ENCODE measurements at regions not wholly inside any gene's neighbourhood (a gene's known extent, or its start where the extent isn't known, plus 50 kb on each side); places are given as distances from the start of the nearest gene placed in this dataset.

DNA sequence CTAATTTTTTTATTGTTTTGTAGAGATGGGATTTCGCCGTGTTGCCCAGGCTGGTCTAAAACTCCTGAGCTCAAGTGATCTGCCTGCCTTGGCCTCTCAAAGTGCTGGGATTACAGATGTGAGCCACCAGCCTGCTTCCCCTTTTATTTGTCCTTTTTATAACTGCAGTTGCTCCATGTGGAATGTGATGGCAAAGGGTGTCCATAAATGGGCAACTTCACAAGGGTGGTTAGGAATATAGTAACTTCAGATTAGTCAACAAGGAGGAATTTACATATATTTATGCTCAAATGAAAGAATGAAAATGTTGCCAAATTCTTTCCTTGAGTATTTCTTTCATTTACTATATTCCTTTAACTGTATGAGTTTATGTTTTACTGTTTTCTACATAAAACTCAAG, 182.9 kb downstream of the BACH1 start:
- no peak overlapping the region for H3K9ac ChIP-seq (ENCODE audit: low read depth in 2 of 2, low read length in 2 of 2)
- intact Hi-C loops (cut with DNase I), result no loop called here
- H3K36me3 ChIP-seq, result no peaks in the 10 kb centered on the region
- H3K27me3 ChIP-seq, result no peaks in the 10 kb centered on the region
- no peak overlapping the region for H3K4me3 ChIP-seq
- no peaks in the 10 kb centered on the region for H3K9me3 ChIP-seq
- H3K27ac ChIP-seq, result no peak overlapping the region
- DNase-seq, result no peak
- TF ChIP-seq, protein P1, sequence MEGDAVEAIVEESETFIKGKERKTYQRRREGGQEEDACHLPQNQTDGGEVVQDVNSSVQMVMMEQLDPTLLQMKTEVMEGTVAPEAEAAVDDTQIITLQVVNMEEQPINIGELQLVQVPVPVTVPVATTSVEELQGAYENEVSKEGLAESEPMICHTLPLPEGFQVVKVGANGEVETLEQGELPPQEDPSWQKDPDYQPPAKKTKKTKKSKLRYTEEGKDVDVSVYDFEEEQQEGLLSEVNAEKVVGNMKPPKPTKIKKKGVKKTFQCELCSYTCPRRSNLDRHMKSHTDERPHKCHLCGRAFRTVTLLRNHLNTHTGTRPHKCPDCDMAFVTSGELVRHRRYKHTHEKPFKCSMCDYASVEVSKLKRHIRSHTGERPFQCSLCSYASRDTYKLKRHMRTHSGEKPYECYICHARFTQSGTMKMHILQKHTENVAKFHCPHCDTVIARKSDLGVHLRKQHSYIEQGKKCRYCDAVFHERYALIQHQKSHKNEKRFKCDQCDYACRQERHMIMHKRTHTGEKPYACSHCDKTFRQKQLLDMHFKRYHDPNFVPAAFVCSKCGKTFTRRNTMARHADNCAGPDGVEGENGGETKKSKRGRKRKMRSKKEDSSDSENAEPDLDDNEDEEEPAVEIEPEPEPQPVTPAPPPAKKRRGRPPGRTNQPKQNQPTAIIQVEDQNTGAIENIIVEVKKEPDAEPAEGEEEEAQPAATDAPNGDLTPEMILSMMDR (IDR thresholded peaks at IDR 0.05), result no peak
- H3K4me1 ChIP-seq, result no peaks in the 10 kb centered on the region

DNA sequence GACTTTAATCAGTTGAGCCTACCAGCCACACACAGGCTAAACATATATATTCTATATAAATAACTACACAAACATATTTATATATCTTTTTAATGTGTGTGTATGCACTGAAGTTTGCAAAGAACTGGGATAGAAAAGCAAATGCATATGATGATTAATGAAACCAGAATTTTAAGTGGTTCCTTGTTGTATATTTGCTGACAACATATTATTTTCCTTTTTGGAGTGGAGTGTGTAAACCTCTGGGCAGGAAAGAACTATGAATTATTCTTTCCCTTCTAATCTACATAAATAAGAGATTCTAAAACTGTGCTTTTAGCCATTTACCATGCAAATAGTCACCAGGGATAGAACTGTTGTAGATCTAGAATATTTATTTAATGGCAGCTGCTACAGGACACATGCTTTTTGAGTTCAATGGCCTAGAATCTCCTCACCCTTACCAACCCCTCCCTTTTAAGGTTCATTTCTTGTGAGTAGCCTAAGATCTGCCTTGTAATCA, 187.6 kb downstream of the BACH1 start:
- H3K36me3 ChIP-seq, result no peaks in the 10 kb centered on the region
- H3K4me3 ChIP-seq, result no peak overlapping the region
- no peak overlapping the region for H3K27ac ChIP-seq
- intact Hi-C loops (cut with DNase I), result no loop called here
- TF ChIP-seq, protein P1 (IDR thresholded peaks at IDR 0.05), result no peak
- H3K27me3 ChIP-seq, result no peaks in the 10 kb centered on the region
- no peaks in the 10 kb centered on the region for H3K9me3 ChIP-seq
- H3K9ac ChIP-seq (ENCODE audit: low read depth in 2 of 2, low read length in 2 of 2), result no peak overlapping the region
- no peaks in the 10 kb centered on the region for H3K4me1 ChIP-seq
- DNase-seq, result no peak

All from colonic mucosa (tissue), 4 donors.